ENCODE measurements at regions not wholly inside any gene's neighbourhood (a gene's known extent, or its start where the extent isn't known, plus 50 kb on each side); places are given as distances from the start of the nearest gene placed in this dataset.

DNA sequence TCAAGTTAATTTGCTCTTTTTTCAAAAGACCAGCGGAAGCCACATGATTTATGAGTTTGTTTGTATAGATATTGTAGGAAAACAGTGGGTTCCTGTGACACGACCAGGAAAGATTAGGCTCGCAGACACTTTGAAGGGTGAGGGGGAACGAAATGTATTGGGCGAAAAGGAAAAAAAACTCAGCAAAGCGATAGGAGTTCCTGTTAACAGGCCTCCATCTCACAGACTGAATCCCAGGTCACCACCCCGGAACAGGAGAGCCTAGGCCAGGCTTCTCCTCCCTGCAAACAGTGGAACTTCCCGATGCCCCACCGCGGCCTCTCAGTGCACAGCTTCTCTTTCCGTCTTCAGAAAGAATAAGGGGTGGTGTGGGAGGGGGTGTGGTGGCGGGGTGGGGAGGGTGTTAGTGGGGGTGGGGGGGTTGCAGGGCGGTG lies 181.8 kb upstream of the GPRIN3 start:
- H3K4me3 Mint-ChIP-seq (ENCODE audit: unreplicated experiment), result no peak overlapping the region
- peaks cover 5% of the 10 kb centered on the region for H3K4me1 Mint-ChIP-seq (ENCODE audit: unreplicated experiment)
- no peak overlapping the region for H3K27ac Mint-ChIP-seq (ENCODE audit: unreplicated experiment)
- no peaks in the 10 kb centered on the region for H3K36me3 Mint-ChIP-seq (ENCODE audit: unreplicated experiment)
- TF ChIP-seq, protein P1, sequence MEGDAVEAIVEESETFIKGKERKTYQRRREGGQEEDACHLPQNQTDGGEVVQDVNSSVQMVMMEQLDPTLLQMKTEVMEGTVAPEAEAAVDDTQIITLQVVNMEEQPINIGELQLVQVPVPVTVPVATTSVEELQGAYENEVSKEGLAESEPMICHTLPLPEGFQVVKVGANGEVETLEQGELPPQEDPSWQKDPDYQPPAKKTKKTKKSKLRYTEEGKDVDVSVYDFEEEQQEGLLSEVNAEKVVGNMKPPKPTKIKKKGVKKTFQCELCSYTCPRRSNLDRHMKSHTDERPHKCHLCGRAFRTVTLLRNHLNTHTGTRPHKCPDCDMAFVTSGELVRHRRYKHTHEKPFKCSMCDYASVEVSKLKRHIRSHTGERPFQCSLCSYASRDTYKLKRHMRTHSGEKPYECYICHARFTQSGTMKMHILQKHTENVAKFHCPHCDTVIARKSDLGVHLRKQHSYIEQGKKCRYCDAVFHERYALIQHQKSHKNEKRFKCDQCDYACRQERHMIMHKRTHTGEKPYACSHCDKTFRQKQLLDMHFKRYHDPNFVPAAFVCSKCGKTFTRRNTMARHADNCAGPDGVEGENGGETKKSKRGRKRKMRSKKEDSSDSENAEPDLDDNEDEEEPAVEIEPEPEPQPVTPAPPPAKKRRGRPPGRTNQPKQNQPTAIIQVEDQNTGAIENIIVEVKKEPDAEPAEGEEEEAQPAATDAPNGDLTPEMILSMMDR (IDR thresholded peaks at IDR 0.05), result no peak
- no peak for DNase-seq (ENCODE audit: extremely low spot score, unreplicated experiment)
- H3K9me3 Mint-ChIP-seq (ENCODE audit: unreplicated experiment), result no peaks in the 10 kb centered on the region
- H3K27me3 Mint-ChIP-seq (ENCODE audit: unreplicated experiment), result peaks cover 7% of the 10 kb centered on the region

DNA sequence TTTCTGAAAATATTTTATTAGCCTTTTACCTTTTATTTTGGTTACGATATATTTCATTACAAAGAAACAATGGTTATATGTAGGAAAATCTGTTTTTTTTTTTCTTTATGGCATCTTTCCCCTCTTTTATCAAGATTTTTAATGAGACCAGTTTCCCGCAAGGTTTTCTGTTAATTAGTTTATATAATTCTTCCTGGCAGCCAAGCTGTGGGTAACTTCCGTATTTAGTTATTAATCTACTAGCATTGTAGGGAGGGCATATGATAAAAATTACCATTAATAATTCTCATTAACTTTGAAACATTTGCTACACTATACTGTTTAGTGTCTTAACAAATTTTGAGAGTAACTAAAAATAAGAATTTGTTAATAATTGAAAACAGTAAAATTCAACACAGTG lies 181.1 kb upstream of the GPRIN3 start:
- H3K27ac Mint-ChIP-seq (ENCODE audit: unreplicated experiment), result no peak overlapping the region
- TF ChIP-seq, protein P1 (IDR thresholded peaks at IDR 0.05), result no peak
- no peak for DNase-seq (ENCODE audit: extremely low spot score, unreplicated experiment)
- H3K36me3 Mint-ChIP-seq (ENCODE audit: unreplicated experiment), result no peaks in the 10 kb centered on the region
- H3K4me3 Mint-ChIP-seq (ENCODE audit: unreplicated experiment), result no peak overlapping the region
- H3K9me3 Mint-ChIP-seq (ENCODE audit: unreplicated experiment), result no peaks in the 10 kb centered on the region
- peaks cover 10% of the 10 kb centered on the region for H3K27me3 Mint-ChIP-seq (ENCODE audit: unreplicated experiment)
- peaks cover 5% of the 10 kb centered on the region for H3K4me1 Mint-ChIP-seq (ENCODE audit: unreplicated experiment)

DNA sequence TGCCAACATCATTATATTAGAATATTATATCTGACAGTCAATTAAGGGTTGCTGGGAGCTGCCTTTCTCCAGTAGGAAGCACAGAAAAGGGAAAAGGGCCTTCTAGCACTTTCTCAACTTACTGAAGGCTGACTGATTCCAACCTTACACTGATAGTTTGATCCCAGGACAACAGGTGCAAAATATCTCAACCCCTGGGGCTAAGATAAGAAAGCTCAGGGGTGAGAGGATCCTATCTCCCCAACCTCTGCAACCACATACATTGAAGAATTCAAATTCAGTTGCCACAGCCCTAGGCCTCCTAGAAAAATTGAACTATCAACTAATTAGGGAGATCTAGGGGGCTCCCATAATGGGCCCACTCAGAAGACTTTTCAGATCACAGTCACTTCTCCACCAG lies 179.1 kb upstream of the GPRIN3 start:
- Mint-ChIP-seq H3K9me3 (ENCODE audit: unreplicated experiment) (no peaks in the 10 kb centered on the region), H3K4me3 (ENCODE audit: unreplicated experiment) (no peak overlapping the region), H3K4me1 (ENCODE audit: unreplicated experiment) (no peaks in the 10 kb centered on the region), H3K36me3 (ENCODE audit: unreplicated experiment) (no peaks in the 10 kb centered on the region), H3K27me3 (ENCODE audit: unreplicated experiment) (peaks cover 10% of the 10 kb centered on the region), H3K27ac (ENCODE audit: unreplicated experiment) (no peak overlapping the region)
- DNase-seq (ENCODE audit: extremely low spot score, unreplicated experiment), result no peak
- TF ChIP-seq, protein P1 (IDR thresholded peaks at IDR 0.05), result no peak

DNA sequence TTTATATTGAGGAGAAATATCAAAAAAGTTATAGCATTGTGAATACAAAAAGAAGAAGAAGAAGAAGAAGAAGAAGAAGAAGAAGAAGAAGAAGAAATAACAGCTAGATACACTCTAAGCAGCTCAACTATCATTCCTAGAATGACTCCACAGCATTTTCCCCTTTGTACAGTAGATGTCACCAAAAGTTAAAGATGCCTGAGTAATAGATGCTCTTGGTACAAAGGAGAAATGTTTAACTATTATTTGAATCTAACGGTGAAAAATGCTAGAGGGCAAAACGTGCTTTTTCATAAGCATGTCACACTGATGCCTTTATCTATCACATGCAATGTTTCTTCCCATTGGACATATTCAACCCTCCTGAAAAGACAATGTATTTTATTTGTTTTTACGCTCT lies 178.4 kb upstream of the GPRIN3 start:
- H3K4me1 Mint-ChIP-seq (ENCODE audit: unreplicated experiment), result no peaks in the 10 kb centered on the region
- H3K36me3 Mint-ChIP-seq (ENCODE audit: unreplicated experiment), result no peaks in the 10 kb centered on the region
- no peak overlapping the region for H3K27ac Mint-ChIP-seq (ENCODE audit: unreplicated experiment)
- no peaks in the 10 kb centered on the region for H3K9me3 Mint-ChIP-seq (ENCODE audit: unreplicated experiment)
- peaks cover 10% of the 10 kb centered on the region for H3K27me3 Mint-ChIP-seq (ENCODE audit: unreplicated experiment)
- no peak for DNase-seq (ENCODE audit: extremely low spot score, unreplicated experiment)
- no peak overlapping the region for H3K4me3 Mint-ChIP-seq (ENCODE audit: unreplicated experiment)
- TF ChIP-seq, protein P1 (IDR thresholded peaks at IDR 0.05), result peak; percentile 44

DNA sequence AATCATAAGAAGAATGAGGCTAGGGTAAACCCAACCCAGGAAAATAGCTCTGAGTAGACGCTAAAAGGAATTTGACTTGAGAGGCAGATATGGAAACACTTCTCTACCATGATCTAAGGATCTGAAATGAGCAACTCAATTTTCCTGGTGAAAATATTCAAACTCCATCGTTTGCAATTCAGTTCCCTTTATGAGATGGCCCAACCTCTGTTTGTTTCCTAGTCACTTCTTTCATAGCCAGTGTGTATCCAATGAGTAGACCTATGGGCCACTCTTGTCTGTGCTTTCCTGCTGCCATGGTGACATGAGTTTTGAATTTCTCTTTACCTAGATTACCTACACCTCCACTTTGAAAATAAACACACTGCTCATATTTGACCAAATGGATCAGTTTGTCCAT lies 176.2 kb upstream of the GPRIN3 start:
- no peak overlapping the region for H3K27ac Mint-ChIP-seq (ENCODE audit: unreplicated experiment)
- no peaks in the 10 kb centered on the region for H3K4me1 Mint-ChIP-seq (ENCODE audit: unreplicated experiment)
- H3K27me3 Mint-ChIP-seq (ENCODE audit: unreplicated experiment), result peaks cover 18% of the 10 kb centered on the region
- no peak for DNase-seq (ENCODE audit: extremely low spot score, unreplicated experiment)
- no peaks in the 10 kb centered on the region for H3K36me3 Mint-ChIP-seq (ENCODE audit: unreplicated experiment)
- no peak overlapping the region for H3K4me3 Mint-ChIP-seq (ENCODE audit: unreplicated experiment)
- peaks cover 5% of the 10 kb centered on the region for H3K9me3 Mint-ChIP-seq (ENCODE audit: unreplicated experiment)
- TF ChIP-seq, protein P1 (IDR thresholded peaks at IDR 0.05), result no peak

All from osteocyte (in vitro differentiated cells).